Endothelial cell of umbilical vein (primary cell): ENCODE measurements at regions not wholly inside any gene's neighbourhood (a gene's known extent, or its start where the extent isn't known, plus 50 kb on each side); places are given as distances from the start of the nearest gene placed in this dataset.
A peak's percentile ranks its signal among the peaks of the same experiment; 100 is the strongest.

ENCODE experiments used
- BruUV-seq: library from RNA; stranded (reverse); fragments of 400-500 nt; replicated peaks from 2 replicates; lab custom pipeline; 2021; lab: Mats Ljungman, UMichigan
- CTCF ChIA-PET: fragments of 300-600, 350-600 bp; sonication (Branson Sonifier 250); formaldehyde crosslinking; loops from one replicate; lab custom pipeline; 2021; ENCODE audit warnings: antibody characterized with exemption, inconsistent platforms; lab: Charles Lee
- POLR2A ChIA-PET: fragments of 300-600, 350-600 bp; sonication (Branson Sonifier 250); formaldehyde crosslinking; loops from one replicate; lab custom pipeline; 2021; ENCODE audit warnings: antibody characterized with exemption, inconsistent platforms; lab: Charles Lee
- DNase-seq: peaks from one replicate; pipeline ENCODE4 v3.0.0-alpha.2; 2011; ENCODE audit warnings: low read depth, low spot score
- FAIRE-seq: peaks from 2 replicates; lab custom pipeline; 2011; peaks lifted over from hg19 to GRCh38; lab: Jason Lieb, UNC
- H2AFZ ChIP-seq: 2 replicates; pipeline ENCODE4 v1.6.0; 2012; ENCODE audit warnings: low read depth, low read length, control low read depth, inconsistent platforms
- H3K27ac ChIP-seq: 2 replicates; pipeline ENCODE4 v1.5.1; 2011; ENCODE audit warnings: low read depth, mild to moderate bottlenecking, control low read depth, low read length, moderate library complexity; ENCODE audit not compliant: insufficient read depth
- H3K27me3 ChIP-seq, 2 experiments: 2 replicates each; pipeline versions ENCODE4 v1.6.0 to v1.6.1; 2011; ENCODE audit warnings: low read length in 2 of 2, mixed read lengths in 1 of 2; ENCODE audit not compliant: control insufficient read depth in 2 of 2, insufficient read depth in 2 of 2
- H3K36me3 ChIP-seq, 2 experiments: 2 replicates in 1 of 2; 3 replicates in 1 of 2; pipeline ENCODE4 v1.5.1; 2011; ENCODE audit warnings: low read length in 2 of 2, mild to moderate bottlenecking in 1 of 2, moderate library complexity in 1 of 2; ENCODE audit not compliant: control insufficient read depth in 2 of 2, insufficient read depth in 2 of 2; ENCODE audit errors: extremely low read depth in 1 of 2
- H3K4me1 ChIP-seq: 3 replicates; pipeline ENCODE4 v1.5.1; 2011; ENCODE audit warnings: mild to moderate bottlenecking, low read length; ENCODE audit not compliant: control insufficient read depth, insufficient read depth; ENCODE audit errors: extremely low read depth
- H3K4me2 ChIP-seq: 2 replicates; pipeline ENCODE4 v1.6.1; 2011; ENCODE audit warnings: low read length, control low read depth, mixed read lengths; ENCODE audit not compliant: insufficient read depth
- H3K4me3 ChIP-seq, 3 experiments: fragments of 200-600 bp in 1 of 3; sonication (generic), shearing (Covaris generic) in 1 of 3; replicated peaks in 1 of 3; 2 replicates each; pipeline ENCODE4 v1.5.1; 2011 to 2016; ENCODE audit warnings: control low read depth in 3 of 3, low read length in 3 of 3, mild to moderate bottlenecking in 2 of 3, inconsistent platforms in 1 of 3, low read depth in 1 of 3, moderate library complexity in 1 of 3; ENCODE audit not compliant: insufficient read depth in 1 of 3
- H3K79me2 ChIP-seq: 2 replicates; pipeline ENCODE4 v1.6.0; 2012; ENCODE audit warnings: low read length, inconsistent platforms; ENCODE audit not compliant: control insufficient read depth, insufficient read depth
- H3K9ac ChIP-seq: replicated peaks from 2 replicates; pipeline ENCODE3; 2011; ENCODE audit warnings: low read length, control low read depth; ENCODE audit not compliant: insufficient read depth; ENCODE audit errors: extremely low read depth
- H3K9me1 ChIP-seq: replicated peaks from 3 replicates; pipeline ENCODE4 v1.6.0; 2011; ENCODE audit warnings: mild to moderate bottlenecking, low read length; ENCODE audit not compliant: control insufficient read depth, insufficient read depth; ENCODE audit errors: extremely low read depth
- H3K9me3 ChIP-seq: replicated peaks from 2 replicates; pipeline ENCODE4 v1.5.1; 2012; ENCODE audit warnings: low read length, inconsistent platforms; ENCODE audit not compliant: control insufficient read depth, insufficient read depth
- H4K20me1 ChIP-seq: replicated peaks from 2 replicates; pipeline ENCODE3; 2011; ENCODE audit warnings: mild to moderate bottlenecking, low read length; ENCODE audit not compliant: control insufficient read depth, insufficient read depth; ENCODE audit errors: extremely low read depth
- CTCF ChIP-seq, 2 donors: IDR thresholded peaks; 1 replicate in 1 of 2; 2 replicates in 1 of 2; pipeline ENCODE4 v1.5.1; 2011; ENCODE audit warnings: low read length in 2 of 2, mild to moderate bottlenecking in 2 of 2, moderate library complexity in 2 of 2, control low read depth in 1 of 2, inconsistent platforms in 1 of 2, low read depth in 1 of 2; ENCODE audit not compliant: insufficient read depth in 1 of 2; ENCODE audit errors: extremely low read depth in 1 of 2
- EZH2 ChIP-seq: IDR thresholded peaks from 2 replicates; pipeline ENCODE4 v1.6.1; 2012; ENCODE audit warnings: borderline replicate concordance, low read depth, mild to moderate bottlenecking, moderate library complexity, low read length, inconsistent platforms; ENCODE audit not compliant: severe bottlenecking
- FOS ChIP-seq: IDR thresholded peaks from 2 replicates; pipeline ENCODE4 v1.6.1; 2011; ENCODE audit warnings: mild to moderate bottlenecking, low read length, moderate library complexity, borderline replicate concordance; ENCODE audit not compliant: insufficient read depth
- GATA2 ChIP-seq: IDR thresholded peaks from 2 replicates; pipeline ENCODE4 v1.7.0; 2011; ENCODE audit warnings: low read depth, mild to moderate bottlenecking, moderate library complexity, mixed read lengths, low read length; ENCODE audit not compliant: insufficient read length, insufficient read depth
- JUN ChIP-seq: IDR thresholded peaks from 2 replicates; pipeline ENCODE4 v1.6.1; 2011; ENCODE audit warnings: borderline replicate concordance, low read depth; ENCODE audit not compliant: insufficient read length, insufficient read depth
- MAX ChIP-seq: IDR thresholded peaks from 2 replicates; pipeline ENCODE4 v1.6.1; 2011; ENCODE audit not compliant: insufficient read depth, insufficient read length
- MYC ChIP-seq: IDR thresholded peaks from one replicate; pipeline ENCODE4 v1.6.1; 2011; ENCODE audit warnings: mild to moderate bottlenecking, low read depth, low read length
- POLR2A ChIP-seq: IDR thresholded peaks from 2 replicates; pipeline ENCODE4 v1.6.1; 2012; ENCODE audit warnings: low read depth, mild to moderate bottlenecking, control low read depth, low read length
- POLR2AphosphoS5 ChIP-seq: IDR thresholded peaks from 2 replicates; pipeline ENCODE4 v1.6.1; 2012; ENCODE audit warnings: low read depth, mild to moderate bottlenecking, control low read depth, low read length, moderate library complexity; ENCODE audit not compliant: insufficient read depth
- dilution Hi-C: fragments of 300-500 bp; cut with MboI; formaldehyde crosslinking; loops from one replicate; pipeline ENCODE4 v1.15.0; 2019; ENCODE audit warnings: low sequenced_read_pairs; ENCODE audit not compliant: extremely low pct_ligation_motif_present
- intact Hi-C: fragments of 100-400 bp; cut with micrococcal nuclease; formaldehyde crosslinking; loops from one replicate; pipeline ENCODE4 v1.10.0; 2022

- no peaks in the 10 kb centered on the region for H3K9me3 ChIP-seq
- ChIA-PET POLR2A (no interaction called here), CTCF (no interaction called here)
- TF ChIP-seq FOS (no peak), GATA2 (no peak), MYC (no peak), JUN (no peak), EZH2 (no peak), POLR2AphosphoS5 (no peak)
- H3K79me2 ChIP-seq: no peaks in the 10 kb centered on the region
- dilution Hi-C loops (no loop called here), intact Hi-C loops (no loop called here)
- no peak overlapping the region for H3K4me2 ChIP-seq
- H3K27me3 ChIP-seq: no peaks in the 10 kb centered on the region
- FAIRE-seq: no peak
- H3K27ac ChIP-seq: no peak overlapping the region
- H3K4me1 ChIP-seq: no peaks in the 10 kb centered on the region
- H2AFZ ChIP-seq: no peak overlapping the region
- H4K20me1 ChIP-seq: no peaks in the 10 kb centered on the region
- no peaks in the 10 kb centered on the region for H3K36me3 ChIP-seq
- no peak for DNase-seq
- H3K9me1 ChIP-seq: no peaks in the 10 kb centered on the region
- no peak overlapping the region for H3K9ac ChIP-seq
- BruUV-seq: no TSS peak
- H3K4me3 ChIP-seq: no peak overlapping the region
Observed at GRCh38 chr12:83346333-83346732, 659.6 kb downstream of the TMTC2 start.

GRCh38 chr12:83343767-83344166, 657.1 kb downstream of the TMTC2 start:
- intact Hi-C loops: no loop called here
- no peak overlapping the region for H3K4me3 ChIP-seq
- no peak overlapping the region for H3K27ac ChIP-seq
- TF ChIP-seq CTCF (IDR thresholded peaks at IDR 0.05; ENCODE audit: extremely low read depth in 1 of 2, insufficient read depth in 1 of 2, low read depth in 1 of 2, low read length in 2 of 2) (no peak), POLR2AphosphoS5 (no peak), MYC (no peak), JUN (no peak), FOS (no peak), MAX (no peak), GATA2 (no peak), POLR2A (no peak), EZH2 (no peak)
- H3K4me1 ChIP-seq: no peaks in the 10 kb centered on the region
- no peak overlapping the region for H3K4me2 ChIP-seq
- no peaks in the 10 kb centered on the region for H4K20me1 ChIP-seq
- dilution Hi-C loops: no loop called here
- H3K27me3 ChIP-seq: no peaks in the 10 kb centered on the region
- no TSS peak for BruUV-seq
- H3K79me2 ChIP-seq: no peaks in the 10 kb centered on the region
- no peaks in the 10 kb centered on the region for H3K9me3 ChIP-seq
- H3K9me1 ChIP-seq: no peaks in the 10 kb centered on the region
- H3K9ac ChIP-seq: no peak overlapping the region
- H2AFZ ChIP-seq: no peak overlapping the region
- ChIA-PET CTCF (no interaction called here), POLR2A (no interaction called here)
- peak; percentile 53 for FAIRE-seq
- H3K36me3 ChIP-seq: no peaks in the 10 kb centered on the region
- DNase-seq: no peak
